DMS79 (cell line): ENCODE measurements at regions not wholly inside any gene's neighbourhood (a gene's known extent, or its start where the extent isn't known, plus 50 kb on each side); places are given as distances from the start of the nearest gene placed in this dataset.

Experiments used
- DNase-seq: peaks from one replicate; lab custom pipeline; 2025; lab: John Stamatoyannopoulos, UW

DNA sequence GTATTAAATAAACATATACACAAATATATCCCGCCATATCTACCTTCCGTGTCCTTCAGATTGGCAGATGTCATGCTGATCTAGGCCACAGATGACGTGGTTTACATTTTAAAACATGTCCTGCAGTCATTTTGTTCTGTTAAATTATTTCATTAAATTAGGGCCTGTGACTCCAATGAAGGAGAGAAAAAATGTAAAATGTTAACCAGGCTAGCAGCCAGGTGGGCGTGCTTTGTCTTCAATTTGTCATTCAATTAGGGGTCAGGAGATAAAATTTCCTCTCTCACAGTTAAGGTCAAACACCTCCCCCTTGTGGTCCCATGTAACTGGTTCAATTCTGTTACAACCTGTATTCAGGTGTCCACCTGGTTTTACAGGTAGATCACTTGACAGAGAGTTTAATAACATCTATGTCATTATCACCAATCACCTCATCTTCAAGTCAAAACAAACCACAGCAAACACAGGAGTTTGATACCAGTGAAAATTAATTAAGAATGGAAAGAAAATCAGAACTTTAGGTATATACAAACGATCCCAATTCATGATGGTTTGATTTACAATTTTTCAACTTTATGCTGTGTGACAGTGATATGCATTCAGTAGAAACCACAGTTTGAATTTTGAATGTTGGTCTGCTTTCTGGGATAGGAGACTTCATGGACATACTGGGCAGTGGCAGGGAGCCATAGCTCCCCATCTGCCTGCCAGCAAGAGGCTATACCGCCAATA lies 339.4 kb downstream of the CMPK2 start:
- peak; percentile 32 for DNase-seq

DNA sequence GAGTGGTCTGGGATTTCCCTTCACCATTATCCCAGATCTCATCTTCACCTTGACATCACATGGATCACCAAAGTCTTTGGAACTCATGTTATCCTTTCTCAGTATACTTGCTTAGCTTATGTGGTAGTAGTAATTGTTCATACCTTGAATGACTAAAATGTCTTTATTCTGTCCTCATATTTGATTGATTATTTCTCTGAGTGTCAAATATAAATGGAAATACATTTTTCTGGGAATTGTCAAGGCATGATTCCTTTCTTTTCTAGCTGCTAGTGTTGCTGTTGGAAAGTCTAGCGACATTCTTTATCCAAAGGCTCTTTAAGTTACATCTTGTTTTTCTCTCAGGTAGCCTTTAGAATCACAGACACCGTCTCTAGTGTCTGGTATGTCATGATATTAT lies 334.4 kb downstream of the CMPK2 start:
- no peak for DNase-seq

DNA sequence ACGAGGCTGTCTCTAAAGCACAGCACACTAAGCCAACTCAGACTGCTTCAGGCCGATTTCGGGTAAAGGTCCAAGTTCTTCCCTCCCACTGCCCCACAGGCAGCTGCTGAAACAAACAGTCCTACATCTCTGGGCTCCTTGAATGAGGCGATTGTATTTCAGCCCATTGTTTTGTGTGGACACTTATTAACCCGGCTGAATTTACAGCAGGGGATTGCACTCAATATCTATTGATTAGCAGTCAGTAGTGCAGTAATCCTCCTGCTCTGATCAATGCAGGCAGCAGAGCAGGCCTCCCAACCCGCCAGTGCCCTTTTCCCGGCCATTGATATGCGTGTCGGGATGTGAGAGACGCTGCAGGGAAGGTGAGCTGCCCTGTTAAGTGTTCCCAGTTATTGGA lies 330.1 kb downstream of the CMPK2 start:
- no peak for DNase-seq

DNA sequence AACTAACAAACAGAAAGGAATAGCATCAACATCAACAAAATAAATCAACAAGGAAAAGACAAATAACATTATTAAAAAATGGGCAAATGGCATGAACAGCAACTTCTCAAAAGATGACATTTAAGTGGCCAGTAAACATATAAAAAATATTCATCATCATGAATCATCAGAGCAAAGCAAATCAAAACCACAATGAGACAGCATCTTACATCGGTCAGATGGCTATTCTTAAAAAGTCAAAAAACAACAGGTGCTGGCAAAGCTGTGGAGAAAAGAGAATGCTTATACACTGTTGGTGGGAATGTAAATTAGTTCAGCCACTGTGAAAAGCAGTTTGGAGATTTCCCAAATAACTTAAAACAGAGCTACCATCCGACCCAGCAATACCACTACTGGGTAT lies 327.1 kb downstream of the CMPK2 start:
- no peak for DNase-seq

DNA sequence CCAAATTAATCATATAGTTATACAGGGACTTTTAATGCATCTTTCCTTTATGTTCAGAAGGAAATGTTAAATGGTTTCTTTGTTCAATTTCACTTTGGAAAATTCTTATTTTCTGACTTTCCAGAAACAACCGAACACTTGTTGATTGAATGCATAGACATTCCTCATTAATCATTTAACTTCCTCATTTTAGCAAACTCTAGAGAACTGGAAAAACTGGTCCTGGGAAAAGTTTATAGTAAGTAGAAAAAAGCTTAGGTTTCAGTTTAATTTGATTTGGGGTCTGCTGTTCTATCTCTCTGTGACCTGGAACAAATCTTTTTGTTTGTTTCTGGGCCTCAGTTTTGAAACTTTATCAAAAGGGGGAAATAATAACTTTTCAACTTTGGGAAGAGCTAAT lies 320.4 kb downstream of the CMPK2 start:
- DNase-seq: no peak

DNA sequence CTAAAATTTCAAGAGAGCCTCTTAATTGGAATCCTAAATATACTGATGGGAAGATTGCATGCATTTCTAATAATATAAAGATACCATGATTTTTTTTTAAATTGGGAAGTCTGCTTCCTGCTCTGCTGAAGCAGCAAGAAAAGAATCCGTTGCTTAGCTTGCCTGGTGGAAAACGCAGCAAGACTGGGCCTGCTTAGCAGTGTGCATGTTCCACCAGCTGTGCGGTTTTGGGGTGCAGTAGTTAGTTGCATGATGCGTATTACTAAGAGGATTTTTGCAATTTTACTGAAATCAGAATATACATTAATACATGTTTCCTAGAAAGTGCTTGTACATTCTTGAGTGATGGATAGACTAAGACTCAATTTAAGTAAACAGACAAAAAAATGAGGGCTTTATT lies 319.9 kb downstream of the CMPK2 start:
- no peak for DNase-seq

DNA sequence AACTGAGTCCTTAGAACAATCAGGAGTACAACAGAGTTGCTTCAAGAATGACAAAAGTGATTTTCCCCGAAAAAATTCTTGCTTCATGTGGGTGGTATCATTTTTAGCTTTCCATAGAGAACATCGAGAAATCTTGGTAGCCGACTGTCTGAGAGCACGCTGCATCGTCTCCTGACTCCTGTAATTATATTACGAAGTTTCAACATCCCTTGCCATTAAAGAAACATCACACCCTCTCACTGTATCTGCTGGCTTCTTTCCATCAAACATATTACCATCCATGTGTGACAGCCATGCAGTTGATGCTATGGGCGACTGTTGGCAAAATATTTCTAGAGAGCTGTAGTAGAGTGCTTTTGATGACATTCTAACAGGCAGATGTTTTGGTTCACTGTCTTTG lies 311.2 kb downstream of the CMPK2 start:
- DNase-seq: peak; percentile 84

DNA sequence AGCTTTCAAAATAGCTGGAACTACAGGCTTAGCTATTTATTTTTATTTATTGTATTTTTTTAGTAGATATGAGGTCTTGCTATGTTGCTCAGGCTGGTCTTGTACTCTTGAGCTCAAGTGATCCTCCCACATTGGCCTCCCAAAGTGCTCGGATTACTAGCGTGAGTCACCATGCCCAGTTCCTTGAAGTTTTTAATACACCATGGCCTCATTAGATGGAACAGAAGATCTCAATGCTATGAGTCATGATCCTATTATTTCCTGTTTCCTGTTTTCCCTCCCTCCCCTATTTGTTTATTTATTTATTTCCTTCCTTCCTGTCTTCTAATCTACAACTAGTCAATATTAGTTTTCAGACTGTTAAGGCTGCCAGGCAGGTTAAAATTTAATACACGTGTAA lies 309.0 kb downstream of the CMPK2 start:
- peak; percentile 30 for DNase-seq

DNA sequence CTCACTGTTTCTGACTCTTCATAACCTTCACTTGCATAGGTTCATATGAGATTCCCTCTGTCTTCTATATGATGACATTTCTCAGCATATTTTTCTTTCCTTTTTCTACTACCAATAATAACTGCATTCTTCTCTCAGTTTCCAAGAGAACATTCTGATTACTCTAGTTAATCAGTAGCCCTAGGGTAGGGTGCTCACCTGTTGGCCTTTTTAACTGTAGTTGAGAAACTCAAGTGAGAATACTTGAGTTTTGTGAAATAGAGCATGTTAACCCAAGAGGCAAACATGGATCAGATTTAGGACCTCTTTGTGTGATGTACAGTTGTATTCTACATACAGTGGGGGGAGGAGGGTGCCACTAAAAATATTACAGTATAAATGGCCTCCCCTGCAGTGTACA lies 308.0 kb downstream of the CMPK2 start:
- DNase-seq: peak; percentile 39

DNA sequence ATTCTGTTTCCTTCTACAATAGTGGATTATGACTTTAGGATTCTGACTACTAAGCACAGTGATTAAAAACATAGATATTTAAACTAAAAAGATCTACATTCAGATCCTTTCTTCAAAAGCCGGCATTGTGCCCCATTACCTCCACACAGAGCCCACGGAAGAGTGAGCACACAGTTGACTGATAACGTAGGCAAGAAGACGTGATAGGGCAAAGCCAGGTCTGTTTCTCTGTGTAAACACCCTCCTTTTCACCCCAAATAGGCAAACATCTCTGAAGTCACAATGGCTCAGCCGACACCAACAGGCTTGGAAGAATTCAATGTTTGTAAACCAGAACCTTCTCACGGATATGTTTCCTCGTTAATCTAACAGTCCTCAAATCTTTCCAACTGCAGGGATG lies 302.9 kb downstream of the CMPK2 start:
- DNase-seq: no peak

DNA sequence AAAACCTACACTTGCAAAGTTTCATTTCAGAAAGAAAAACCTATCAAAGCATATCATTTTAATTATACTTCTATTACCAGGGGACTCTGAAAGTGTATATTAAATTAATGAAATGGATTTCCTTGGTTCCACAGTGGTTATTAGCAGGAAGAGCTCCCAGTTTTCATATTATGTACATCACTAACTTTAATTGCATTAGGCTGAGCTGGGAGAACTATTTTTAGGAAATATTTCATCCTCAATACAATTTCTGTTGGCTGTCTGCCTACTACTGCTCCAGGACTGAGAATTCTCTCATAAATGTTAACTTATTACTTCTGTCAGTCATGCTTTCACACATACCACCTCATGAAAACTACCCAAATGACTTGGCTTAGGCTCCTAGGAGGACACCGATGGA lies 301.4 kb downstream of the CMPK2 start:
- DNase-seq: no peak

DNA sequence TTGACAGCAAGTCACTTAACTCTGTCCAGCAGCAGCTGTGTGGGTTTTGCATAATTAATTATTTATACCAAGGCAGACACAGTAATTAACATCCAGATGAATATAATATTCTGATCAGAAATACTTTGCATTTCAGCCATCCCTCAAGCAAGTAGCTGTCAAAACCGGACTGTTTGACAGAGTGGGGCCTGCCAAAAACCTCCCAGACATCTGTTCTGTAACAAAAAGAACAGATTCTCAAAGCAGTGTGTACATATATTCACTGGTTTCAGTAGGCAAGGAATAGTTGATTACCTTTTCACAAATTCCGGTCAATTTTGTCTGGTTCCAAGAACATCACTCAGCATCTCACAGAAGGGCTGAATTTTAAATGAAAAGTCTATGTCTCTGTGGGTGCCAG lies 291.6 kb downstream of the CMPK2 start:
- no peak for DNase-seq

DNA sequence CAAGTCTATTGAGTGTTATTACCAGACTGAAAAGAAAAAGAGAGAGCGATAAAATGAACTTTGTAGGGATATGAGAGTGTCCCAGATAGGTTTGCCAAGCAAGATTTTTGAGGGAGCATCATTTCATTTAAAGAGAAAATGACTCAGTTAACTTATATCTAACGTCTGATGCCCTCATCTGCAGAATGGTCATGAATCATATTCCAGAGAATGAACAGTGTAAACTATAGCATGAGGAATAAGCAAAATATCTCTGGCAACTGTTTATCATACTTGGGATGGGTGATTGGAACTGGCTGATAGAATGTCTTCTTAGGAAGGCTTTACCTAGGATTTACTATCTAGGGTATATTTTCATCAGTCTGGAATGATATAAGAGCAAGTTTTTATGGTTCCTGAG lies 289.4 kb downstream of the CMPK2 start:
- DNase-seq: no peak

DNA sequence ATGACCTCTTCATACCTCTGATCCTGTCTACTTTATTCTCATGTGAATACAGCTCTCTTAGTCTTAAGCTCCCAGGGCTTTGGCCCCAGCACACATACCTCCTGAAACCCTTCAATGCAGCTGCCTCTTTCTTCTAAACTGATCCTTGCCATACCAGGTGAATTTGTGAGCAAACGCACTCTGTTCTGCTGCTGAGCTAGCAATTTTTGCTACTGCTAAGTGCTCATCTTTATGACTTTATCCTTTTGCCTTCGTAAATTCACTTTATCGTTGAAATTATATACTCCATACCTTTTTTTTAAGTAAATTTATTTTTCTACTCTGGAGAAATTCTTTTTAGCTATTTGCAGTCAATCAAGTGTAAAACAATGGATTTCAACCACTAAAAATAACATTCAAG lies 287.7 kb downstream of the CMPK2 start:
- DNase-seq: peak; percentile 45

DNA sequence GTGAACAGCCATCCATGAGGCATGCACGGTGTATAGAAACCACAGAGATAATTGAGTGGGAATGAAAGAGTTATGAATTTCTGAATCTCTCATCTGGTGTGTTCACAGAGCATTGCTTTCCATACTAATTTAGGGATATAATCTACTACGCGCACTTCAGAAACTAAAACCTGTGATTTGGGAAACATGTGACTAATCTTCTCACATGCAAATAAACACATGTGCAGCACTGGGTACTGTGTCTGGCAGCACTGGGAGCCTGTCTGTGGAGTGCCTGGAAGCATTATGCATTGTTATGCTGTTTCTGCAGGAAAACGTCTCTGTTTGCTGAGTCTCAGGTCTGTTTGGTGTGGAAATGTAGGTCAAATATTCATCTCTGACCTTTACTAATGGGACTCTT lies 287.3 kb downstream of the CMPK2 start:
- DNase-seq: peak; percentile 45

DNA sequence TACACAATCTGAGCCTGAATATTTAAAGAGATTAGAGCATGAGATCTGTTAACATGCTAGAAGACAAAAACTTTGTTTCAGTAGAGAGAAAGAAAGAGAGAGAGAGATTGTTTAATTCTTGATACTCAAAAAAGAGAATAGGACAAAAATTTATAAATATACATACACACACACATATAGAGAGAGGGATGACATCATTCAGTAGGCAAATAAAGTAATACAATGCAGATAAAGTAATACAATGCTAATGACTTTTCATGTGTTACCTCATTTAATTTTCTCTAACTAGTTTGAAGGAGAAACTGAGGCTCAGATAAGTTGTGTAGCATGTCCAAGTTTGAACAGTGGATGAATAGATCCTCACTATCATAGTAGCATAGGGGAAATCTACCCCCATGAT lies 286.4 kb downstream of the CMPK2 start:
- no peak for DNase-seq

DNA sequence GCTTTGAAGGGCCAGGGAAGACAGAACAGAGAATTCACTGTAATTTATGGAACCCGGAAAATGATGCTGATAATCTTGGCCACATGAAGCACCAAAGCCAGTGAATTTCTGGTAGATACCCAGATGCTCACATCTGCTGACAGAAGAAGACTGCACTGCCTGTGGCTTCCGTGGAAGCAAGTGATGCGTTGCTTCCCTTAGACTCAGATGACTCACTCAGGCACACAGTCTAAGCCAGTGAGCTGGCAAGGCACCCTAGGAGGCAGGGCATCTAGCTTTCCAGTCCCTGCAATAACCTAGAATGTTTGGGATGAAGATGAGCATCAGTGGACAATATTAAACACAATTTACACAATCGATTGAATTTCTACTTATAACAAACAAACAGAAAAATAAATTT lies 284.7 kb downstream of the CMPK2 start:
- DNase-seq: no peak

DNA sequence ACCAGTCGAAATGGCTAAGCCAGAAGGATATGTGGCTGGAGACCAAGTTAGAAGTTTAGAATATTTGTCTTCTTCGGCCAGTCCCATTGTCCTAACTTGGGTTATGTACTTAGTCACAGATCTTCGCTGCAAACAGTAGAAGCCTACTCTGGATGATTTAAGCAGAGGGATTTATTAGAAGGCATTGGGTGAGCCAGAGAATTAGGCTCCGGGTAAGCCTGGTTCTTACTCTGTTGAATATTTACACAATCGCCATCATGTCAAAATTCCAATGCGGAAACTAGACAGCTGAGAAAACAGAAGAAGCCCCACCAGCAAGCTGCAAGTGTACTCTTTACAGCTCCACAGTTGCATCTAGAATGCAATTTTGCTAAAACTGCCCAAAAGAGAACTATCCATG lies 276.6 kb downstream of the CMPK2 start:
- DNase-seq: no peak

DNA sequence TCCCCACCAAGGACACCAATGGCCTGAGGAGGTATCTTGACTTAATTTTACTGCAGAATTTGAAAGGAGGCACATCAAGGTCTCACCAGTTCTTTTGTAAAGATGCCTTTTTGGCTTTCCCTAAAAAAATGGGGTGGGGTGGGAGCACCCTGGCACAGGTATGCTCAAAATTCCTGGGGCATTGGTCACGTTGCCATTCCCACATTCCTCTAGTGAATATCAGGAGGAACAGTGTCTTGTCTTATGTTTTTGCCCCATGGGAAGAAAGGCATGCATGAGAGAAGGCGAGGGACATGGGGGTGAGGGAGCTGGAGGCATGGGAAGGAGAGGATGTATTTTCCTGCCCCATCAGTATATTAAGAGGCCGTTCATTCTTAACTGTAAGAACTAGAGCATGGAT lies 275.3 kb downstream of the CMPK2 start:
- no peak for DNase-seq

DNA sequence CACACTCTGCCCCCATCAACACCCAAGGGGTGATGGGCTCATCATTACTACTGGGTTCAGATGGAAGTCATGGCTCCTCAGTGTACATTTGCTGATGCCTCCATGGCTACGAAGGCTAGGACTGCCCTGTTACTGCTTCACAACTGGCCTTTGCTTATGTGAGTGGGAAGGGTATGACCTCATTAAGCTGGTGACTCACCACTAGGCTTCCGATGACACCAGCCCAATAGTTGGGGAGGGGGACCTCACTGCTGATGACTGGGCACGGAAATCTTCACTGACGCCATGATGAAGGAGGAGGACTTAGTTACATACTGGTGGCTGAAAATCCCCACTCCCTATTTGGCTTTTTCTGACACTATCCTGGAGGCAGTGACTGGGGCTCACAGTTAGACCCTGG lies 263.2 kb downstream of the CMPK2 start:
- no peak for DNase-seq

DNA sequence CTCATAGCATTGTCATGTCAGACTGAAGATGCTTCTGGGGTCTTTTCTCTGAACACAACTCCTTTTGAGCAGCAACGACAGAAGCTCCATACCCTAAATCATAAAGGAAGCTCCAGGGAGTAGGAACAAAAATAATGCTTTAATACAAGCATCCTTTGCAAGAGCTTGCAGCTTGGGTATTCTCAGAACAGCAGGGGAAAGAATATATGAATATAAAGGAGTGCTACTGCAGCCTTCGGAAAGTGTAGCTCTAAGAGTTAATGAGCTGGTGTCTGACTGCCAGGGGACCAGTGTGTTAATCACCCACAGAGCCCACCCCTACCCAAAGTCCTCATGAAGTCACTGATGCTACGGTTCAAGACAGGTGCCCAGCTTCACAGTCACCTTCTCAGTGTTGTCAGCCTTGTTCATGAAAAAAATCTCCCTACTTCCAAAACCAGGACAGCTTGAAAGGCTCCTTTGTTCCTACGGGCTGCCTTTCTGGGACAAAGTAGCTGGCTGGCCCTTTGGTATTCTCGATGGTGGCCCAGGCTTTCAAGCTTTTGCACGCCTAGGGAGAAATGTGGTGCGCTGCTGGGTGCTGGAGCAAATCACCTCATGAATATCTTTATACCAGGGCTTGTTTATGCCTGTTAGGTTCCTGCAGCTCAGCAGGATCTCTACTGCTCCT lies 259.7 kb downstream of the CMPK2 start:
- no peak for DNase-seq

DNA sequence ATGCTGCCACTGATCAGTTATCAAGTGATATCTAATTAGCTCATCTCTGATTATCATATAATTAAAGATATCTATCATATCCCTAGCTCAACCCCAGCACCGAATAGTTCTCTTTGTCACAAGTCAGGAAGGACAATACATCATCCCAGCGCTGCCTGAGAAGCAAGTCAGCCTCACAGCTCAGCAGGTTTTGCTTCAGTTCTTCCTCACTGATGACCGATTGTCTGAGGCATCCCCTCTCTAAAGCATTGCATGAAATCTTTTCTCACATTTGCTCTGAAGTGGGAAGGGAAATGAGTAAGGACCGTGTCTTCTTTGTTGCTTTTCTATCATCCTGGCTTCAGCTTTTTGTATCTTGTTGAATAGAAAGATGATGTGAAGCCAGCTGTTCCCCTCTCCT lies 247.9 kb downstream of the CMPK2 start:
- no peak for DNase-seq

DNA sequence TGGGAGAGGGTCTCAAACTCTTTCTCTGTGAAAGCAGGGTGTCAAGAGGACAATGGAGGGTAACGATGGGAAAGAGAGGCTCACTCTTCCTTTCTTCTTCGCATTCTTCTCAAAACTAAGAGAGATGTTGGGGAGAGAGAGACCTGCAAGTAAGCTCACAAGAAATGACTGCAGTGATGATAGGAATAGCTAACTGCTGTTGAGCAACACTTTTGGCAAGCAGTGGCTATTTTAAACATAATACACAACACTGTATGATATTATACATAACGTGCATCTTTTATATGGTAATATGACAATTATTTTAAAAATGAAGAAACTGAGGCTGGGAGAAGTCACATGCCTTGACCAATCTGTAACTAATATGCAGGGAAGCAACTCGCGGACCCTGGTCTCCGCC lies 247.5 kb downstream of the CMPK2 start:
- DNase-seq: no peak

DNA sequence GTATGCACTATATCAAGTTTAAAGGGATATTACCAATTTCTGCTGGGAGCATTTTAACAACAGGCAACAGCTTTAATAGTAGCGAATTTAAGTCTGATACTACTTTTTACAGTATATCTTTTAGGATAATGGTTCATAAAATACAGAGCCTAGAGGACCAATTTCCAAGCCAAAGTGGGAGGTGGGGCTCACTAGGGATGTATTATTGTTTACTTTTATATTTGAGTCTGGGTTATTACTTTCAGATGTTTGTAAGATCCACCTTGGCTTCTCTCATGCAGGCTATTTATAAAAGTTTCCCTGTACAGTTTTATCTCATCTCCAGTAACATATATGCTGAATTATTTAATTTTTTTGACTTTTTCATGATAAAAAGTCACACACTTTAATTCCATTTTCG lies 242.0 kb downstream of the CMPK2 start:
- no peak for DNase-seq
